ENCODE measurements at regions not wholly inside any gene's neighbourhood (a gene's known extent, or its start where the extent isn't known, plus 50 kb on each side); places are given as distances from the start of the nearest gene placed in this dataset.

GRCh38 chrX:26334232-26334631 is 118.3 kb downstream of the MAGEB5 start:
- ATAC-seq (no peak), DNase-seq (no peak)
- no peak overlapping the region for H3K27ac ChIP-seq
- H3K9me3 ChIP-seq, result peaks cover 0 to 18% (median 0%) of the 10 kb centered on the region in 12 donors
- no peaks in the 10 kb centered on the region for H3K4me1 ChIP-seq
- no peaks in the 10 kb centered on the region for H3K36me3 ChIP-seq
- H3K4me3 ChIP-seq, result no peak overlapping the region
- intact Hi-C loops (cut with DNase I), result no loop called here
- TF ChIP-seq, protein P1, sequence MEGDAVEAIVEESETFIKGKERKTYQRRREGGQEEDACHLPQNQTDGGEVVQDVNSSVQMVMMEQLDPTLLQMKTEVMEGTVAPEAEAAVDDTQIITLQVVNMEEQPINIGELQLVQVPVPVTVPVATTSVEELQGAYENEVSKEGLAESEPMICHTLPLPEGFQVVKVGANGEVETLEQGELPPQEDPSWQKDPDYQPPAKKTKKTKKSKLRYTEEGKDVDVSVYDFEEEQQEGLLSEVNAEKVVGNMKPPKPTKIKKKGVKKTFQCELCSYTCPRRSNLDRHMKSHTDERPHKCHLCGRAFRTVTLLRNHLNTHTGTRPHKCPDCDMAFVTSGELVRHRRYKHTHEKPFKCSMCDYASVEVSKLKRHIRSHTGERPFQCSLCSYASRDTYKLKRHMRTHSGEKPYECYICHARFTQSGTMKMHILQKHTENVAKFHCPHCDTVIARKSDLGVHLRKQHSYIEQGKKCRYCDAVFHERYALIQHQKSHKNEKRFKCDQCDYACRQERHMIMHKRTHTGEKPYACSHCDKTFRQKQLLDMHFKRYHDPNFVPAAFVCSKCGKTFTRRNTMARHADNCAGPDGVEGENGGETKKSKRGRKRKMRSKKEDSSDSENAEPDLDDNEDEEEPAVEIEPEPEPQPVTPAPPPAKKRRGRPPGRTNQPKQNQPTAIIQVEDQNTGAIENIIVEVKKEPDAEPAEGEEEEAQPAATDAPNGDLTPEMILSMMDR (IDR thresholded peaks at IDR 0.05), result no peak
- no peak for TF ChIP-seq POLR2A (IDR thresholded peaks at IDR 0.05)
- H3K27me3 ChIP-seq, result no peaks in the 10 kb centered on the region
- 74 to 91% (median 79%) methylated on average over 8 of the region's 8 CpGs for WGBS, 4 donors

GRCh38 chrX:26328608-26329319 is 112.8 kb downstream of the MAGEB5 start:
- Histone ChIP-seq H3K36me3 (no peaks in the 10 kb centered on the region), H3K9me3 (peaks cover 0 to 3% (median 0%) of the 10 kb centered on the region in 12 donors), H3K4me3 (no peak overlapping the region), H3K27me3 (no peaks in the 10 kb centered on the region), H3K27ac (no peak overlapping the region), H3K4me1 (no peaks in the 10 kb centered on the region)
- ATAC-seq (no peak), DNase-seq (no peak)
- intact Hi-C loops (cut with DNase I), result no loop called here
- 52 to 68% (median 59%) methylated on average over 3 of the region's 3 CpGs for WGBS, 4 donors
- TF ChIP-seq POLR2A (IDR thresholded peaks at IDR 0.05), result no peak
- TF ChIP-seq, protein P1 (IDR thresholded peaks at IDR 0.05), result no peak

DNA sequence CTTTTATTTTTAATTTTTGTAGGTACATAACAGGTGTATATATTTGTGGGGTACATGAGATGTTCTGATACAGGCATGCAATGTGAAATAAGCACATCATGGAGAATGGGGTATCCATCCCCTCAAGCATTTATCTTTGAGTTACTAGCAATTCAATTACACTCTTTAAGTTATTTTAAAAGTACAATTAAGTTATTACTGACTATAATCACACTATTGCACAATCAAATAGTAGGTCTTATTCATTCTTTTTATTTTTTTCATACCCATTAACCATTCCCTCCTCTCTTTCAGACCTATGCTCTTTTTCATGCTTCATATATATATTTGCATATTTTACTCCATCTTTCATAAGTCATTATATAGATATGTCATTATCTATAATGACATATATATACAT is 93.3 kb downstream of the MAGEB5 start:
- DNase-seq (no peak), ATAC-seq (no peak)
- no peaks in the 10 kb centered on the region for H3K9me3 ChIP-seq
- TF ChIP-seq, protein P1 (IDR thresholded peaks at IDR 0.05), result no peak
- no peak overlapping the region for H3K4me3 ChIP-seq
- H3K27ac ChIP-seq, result no peak overlapping the region
- intact Hi-C loops (cut with DNase I), result no loop called here
- no peaks in the 10 kb centered on the region for H3K27me3 ChIP-seq
- H3K4me1 ChIP-seq, result no peaks in the 10 kb centered on the region
- H3K36me3 ChIP-seq, result no peaks in the 10 kb centered on the region

- no peaks in the 10 kb centered on the region for H3K36me3 ChIP-seq
- no peaks in the 10 kb centered on the region for H3K4me1 ChIP-seq
- intact Hi-C loops (cut with DNase I), result no loop called here
- H3K9me3 ChIP-seq, result no peaks in the 10 kb centered on the region
- no peak for DNase-seq
- 6 to 38% (median 24%) methylated on average over 1 of the region's 1 CpG for WGBS, 4 donors
- ATAC-seq, result peak in 1 of 4 donors; percentile 39
- H3K27me3 ChIP-seq, result no peaks in the 10 kb centered on the region
- H3K27ac ChIP-seq, result no peak overlapping the region
- H3K4me3 ChIP-seq, result no peak overlapping the region
- no peak for TF ChIP-seq POLR2A (IDR thresholded peaks at IDR 0.05)
- TF ChIP-seq, protein P1 (IDR thresholded peaks at IDR 0.05), result no peak
Measured at GRCh38 chrX:26295425-26295824, 79.5 kb downstream of the MAGEB5 start.
